ENCODE measurements at regions not wholly inside any gene's neighbourhood (a gene's known extent, or its start where the extent isn't known, plus 50 kb on each side); places are given as distances from the start of the nearest gene placed in this dataset.

DNA sequence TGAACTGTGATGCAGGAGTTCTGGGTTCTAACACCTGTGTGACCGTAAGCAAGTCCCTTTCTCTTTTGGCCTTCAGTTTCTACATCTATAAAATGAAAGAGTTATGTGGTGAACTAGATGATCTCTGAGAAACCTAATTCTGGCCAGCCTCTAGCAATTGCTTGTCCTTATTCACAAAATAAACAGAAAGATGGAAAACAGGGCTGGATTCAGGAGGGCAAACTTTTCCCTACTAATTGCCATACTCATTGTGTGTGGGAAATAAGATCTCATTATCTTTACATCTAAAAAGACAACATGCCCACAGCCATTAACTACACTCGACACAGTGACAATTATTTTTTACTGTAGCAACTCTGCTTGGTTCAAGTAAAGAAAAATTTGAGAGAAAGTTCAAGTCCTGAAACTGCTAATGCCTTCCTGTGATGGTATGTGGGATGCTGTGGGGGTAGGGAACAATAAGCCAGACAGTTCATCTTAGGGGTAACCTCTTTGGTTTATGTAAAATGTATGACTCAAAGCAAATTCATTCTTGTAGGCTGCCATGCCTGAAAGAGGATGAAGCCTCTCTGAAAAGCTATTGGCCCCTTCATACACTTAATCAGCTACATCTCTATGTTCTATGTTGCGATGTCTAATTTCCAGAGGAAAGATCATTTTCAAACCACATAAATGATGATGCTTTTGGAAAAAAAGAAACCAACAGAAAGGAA is 177.6 kb upstream of the BCL6 start:
- Histone ChIP-seq H3K36me3 (ENCODE audit: control insufficient read depth in 1 of 2, insufficient read depth in 2 of 2, low read length in 2 of 2) (no peaks in the 10 kb centered on the region), H3K9me2 (ENCODE audit: insufficient read depth) (no peaks in the 10 kb centered on the region), H3K9ac (ENCODE audit: low read length) (no peak overlapping the region), H3K27me3 (ENCODE audit: insufficient read depth, low read length) (no peaks in the 10 kb centered on the region), H2AFZ (ENCODE audit: low read depth, low read length, poor library complexity, severe bottlenecking) (no peak overlapping the region), H3K4me3 (replicated peaks in 1 of 2; ENCODE audit: low read depth in 1 of 2, low read length in 2 of 2) (no peak overlapping the region), H4K20me1 (ENCODE audit: insufficient read depth) (no peaks in the 10 kb centered on the region), H3K4me1 (ENCODE audit: control insufficient read depth in 1 of 2, insufficient read depth in 2 of 2, low read length in 2 of 2) (no peaks in the 10 kb centered on the region), H3K9me3 (ENCODE audit: control insufficient read depth in 1 of 2, insufficient read depth in 1 of 2, low read depth in 1 of 2, low read length in 2 of 2) (no peaks in the 10 kb centered on the region), H3K4me2 (ENCODE audit: low read length) (no peak overlapping the region), H3K79me2 (ENCODE audit: insufficient read depth, low read length) (no peaks in the 10 kb centered on the region), H3K27ac (ENCODE audit: low read depth, low read length) (no peak overlapping the region)
- no peak for ATAC-seq
- CTCF ChIA-PET = no interaction called here
- TF ChIP-seq SP1 (IDR thresholded peaks at IDR 0.05; ENCODE audit: low read depth) (no peak), SRF (IDR thresholded peaks at IDR 0.05; ENCODE audit: low read depth) (no peak)
- TF ChIP-seq, protein P1, sequence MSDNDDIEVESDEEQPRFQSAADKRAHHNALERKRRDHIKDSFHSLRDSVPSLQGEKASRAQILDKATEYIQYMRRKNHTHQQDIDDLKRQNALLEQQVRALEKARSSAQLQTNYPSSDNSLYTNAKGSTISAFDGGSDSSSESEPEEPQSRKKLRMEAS (IDR thresholded peaks at IDR 0.05) = no peak
- BruUV-seq (replicated peaks) = no TSS peak
- POLR2A ChIA-PET = no interaction called here
- DNase-seq (ENCODE audit: low read depth, low spot score) = no peak
- RAD21 ChIA-PET (ENCODE audit: low non-redundant PET in 1 of 2, low total read pairs in 2 of 2, uncharacterized antibody in 2 of 2, unreplicated experiment in 2 of 2) = no interaction called here
- intact Hi-C loops (cut with micrococcal nuclease) = no loop called here

GRCh38 chr3:187924651-187925050 is 179.4 kb upstream of the BCL6 start:
- H3K4me1 ChIP-seq (ENCODE audit: control insufficient read depth in 1 of 2, insufficient read depth in 2 of 2, low read length in 2 of 2) = no peaks in the 10 kb centered on the region
- H3K9me3 ChIP-seq (ENCODE audit: control insufficient read depth in 1 of 2, insufficient read depth in 1 of 2, low read depth in 1 of 2, low read length in 2 of 2) = no peaks in the 10 kb centered on the region
- no peak overlapping the region for H3K27ac ChIP-seq (ENCODE audit: low read depth, low read length)
- H3K4me2 ChIP-seq (ENCODE audit: low read length) = no peak overlapping the region
- TF ChIP-seq YY1 (IDR thresholded peaks at IDR 0.05; ENCODE audit: extremely low read depth, insufficient replicate concordance, low read depth, low read length) (no peak), RAD21 (IDR thresholded peaks at IDR 0.05; ENCODE audit: low read depth) (no peak), ZNF274 (IDR thresholded peaks at IDR 0.05; ENCODE audit: low read depth, low read length) (no peak), ZFX (IDR thresholded peaks at IDR 0.05) (no peak), FOSL1 (IDR thresholded peaks at IDR 0.05; ENCODE audit: low read depth) (no peak)
- ChIA-PET POLR2A (no interaction called here), RAD21 (ENCODE audit: low non-redundant PET in 1 of 2, low total read pairs in 2 of 2, uncharacterized antibody in 2 of 2, unreplicated experiment in 2 of 2) (no interaction called here), CTCF (no interaction called here)
- H2AFZ ChIP-seq (ENCODE audit: low read depth, low read length, poor library complexity, severe bottlenecking) = no peak overlapping the region
- DNase-seq (ENCODE audit: low read depth, low spot score) (no peak), ATAC-seq (no peak)
- BruUV-seq (replicated peaks) = no TSS peak
- H3K4me3 ChIP-seq (replicated peaks in 1 of 2; ENCODE audit: low read depth in 1 of 2, low read length in 2 of 2) = no peak overlapping the region
- H3K79me2 ChIP-seq (ENCODE audit: insufficient read depth, low read length) = no peaks in the 10 kb centered on the region
- no peaks in the 10 kb centered on the region for H3K36me3 ChIP-seq (ENCODE audit: control insufficient read depth in 1 of 2, insufficient read depth in 2 of 2, low read length in 2 of 2)
- no peaks in the 10 kb centered on the region for H4K20me1 ChIP-seq (ENCODE audit: insufficient read depth)
- H3K27me3 ChIP-seq (ENCODE audit: insufficient read depth, low read length) = no peaks in the 10 kb centered on the region
- H3K9ac ChIP-seq (ENCODE audit: low read length) = no peak overlapping the region
- H3K9me2 ChIP-seq (ENCODE audit: insufficient read depth) = no peaks in the 10 kb centered on the region
- intact Hi-C loops (cut with micrococcal nuclease) = no loop called here

Data from HCT116 (cell line).